ENCODE measurements at regions not wholly inside any gene's neighbourhood (a gene's known extent, or its start where the extent isn't known, plus 50 kb on each side); places are given as distances from the start of the nearest gene placed in this dataset.
"Not testable (repeated sequence)": the region's sequence is repeated elsewhere in the genome, so short reads cannot be mapped to it uniquely, and the experiment has no call there.

DNA sequence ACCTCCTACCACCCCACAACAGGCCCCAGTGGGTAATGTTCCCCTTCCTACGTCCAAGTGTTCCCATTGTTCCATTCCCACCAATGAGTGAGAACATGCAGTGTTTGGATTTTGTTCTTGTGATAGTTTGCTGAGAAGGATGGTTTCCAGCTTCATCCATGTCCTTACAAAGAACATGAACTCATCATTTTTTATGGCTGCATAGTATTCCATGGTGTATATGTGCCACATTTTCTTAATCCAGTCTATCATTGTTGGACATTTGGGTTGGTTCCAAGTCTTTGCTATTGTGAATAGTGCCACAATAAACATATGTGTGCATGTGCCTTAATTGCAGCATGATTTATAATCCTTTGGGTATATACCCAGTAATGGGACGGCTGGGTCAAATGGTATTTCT is 81.6 kb downstream of the P2RY10 start:
- H3K4me3 ChIP-seq, H3K4me2 ChIP-seq, H4K20me1 ChIP-seq, H3K9ac ChIP-seq, H3K27ac ChIP-seq, H3K36me3 ChIP-seq, H3K4me1 ChIP-seq: not testable (repeated sequence)
- H3K27me3 ChIP-seq, result peaks cover 16 to 66% (median 56%) of the 10 kb centered on the region in 11 experiments; a peak in 20 of 22 replicates
- H3K9me3 ChIP-seq (replicated peaks in 1 of 11), result peaks cover 0 to 12% (median 5%) of the 10 kb centered on the region in 11 experiments; a peak in 7 of 22 replicates

DNA sequence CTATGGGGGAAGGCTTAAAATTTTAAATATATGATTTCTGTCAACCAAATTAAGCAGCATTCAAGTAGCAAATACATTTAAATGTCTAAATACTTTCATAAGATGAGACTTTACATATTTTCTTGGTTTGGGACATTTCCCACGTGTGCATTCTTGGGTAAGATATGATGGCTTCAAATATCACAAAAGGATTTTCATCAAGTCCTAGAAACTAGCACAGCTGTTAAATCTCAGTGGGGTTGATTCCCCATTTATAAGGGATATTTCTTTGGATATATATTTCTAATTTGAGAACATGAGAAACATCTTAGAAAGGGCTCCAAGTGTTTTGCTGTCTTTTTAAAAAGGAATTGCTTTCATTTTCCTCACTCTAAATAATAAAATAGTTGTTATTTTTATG is 90.2 kb downstream of the P2RY10 start:
- no peak for TF ChIP-seq Cebpa-rat (IDR thresholded peaks at IDR 0.05)

DNA sequence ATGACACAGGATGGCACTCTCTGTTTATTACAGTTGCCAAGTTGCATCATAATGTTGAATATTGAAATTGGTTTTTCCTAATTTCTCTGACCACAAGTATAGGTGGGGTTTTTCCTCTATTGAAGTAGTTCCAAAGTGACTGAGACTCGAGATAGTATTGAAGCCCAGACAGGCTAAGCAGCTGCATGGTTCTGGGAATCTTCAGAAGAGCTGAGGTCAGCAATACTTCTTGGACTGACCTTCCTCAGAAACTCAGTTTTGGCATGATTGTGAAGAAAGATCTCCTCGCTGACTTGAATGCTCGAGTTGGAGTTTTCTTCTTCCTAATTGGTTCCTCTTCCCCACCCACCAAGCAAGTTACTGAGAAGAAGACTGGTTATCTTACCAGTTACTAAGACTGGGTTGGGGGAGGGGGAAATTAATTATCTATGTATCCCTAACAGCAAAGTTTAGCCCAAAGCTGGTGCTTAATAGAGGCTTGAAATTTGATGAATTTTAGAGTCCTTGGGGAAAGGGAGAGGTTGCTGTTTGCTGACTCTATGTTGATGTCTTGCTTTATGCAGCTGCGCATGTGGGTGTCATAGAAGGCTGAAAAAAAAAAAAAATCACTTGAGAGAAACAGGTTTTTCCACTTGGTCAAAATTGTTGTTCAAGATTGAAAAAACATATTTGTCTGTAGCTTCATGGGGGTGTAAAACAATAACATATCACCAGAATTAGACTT is 91.1 kb downstream of the P2RY10 start:
- Histone ChIP-seq H3K4me2 (peak overlapping the region in 2 of 11 experiments; percentile 1 to 26; a peak in 2 of 22 replicates), H3K27me3 (peaks cover 63 to 99% (median 94%) of the 10 kb centered on the region in 11 experiments), H4K20me1 (no peaks in the 10 kb centered on the region), H3K36me3 (no peaks in the 10 kb centered on the region), H3K27ac (no peak overlapping the region), H3K4me1 (no peaks in the 10 kb centered on the region; a peak in 1 of 20 replicates), H3K9me3 (replicated peaks in 1 of 11) (peaks cover 0 to 4% (median 0%) of the 10 kb centered on the region in 11 experiments; a peak in 4 of 22 replicates), H3K9ac (no peak overlapping the region), H3K4me3 (no peak overlapping the region)
- no peak for TF ChIP-seq Cebpa-rat (IDR thresholded peaks at IDR 0.05)

More for the DNA sequence above, 90.2 kb downstream of the P2RY10 start:
- Histone ChIP-seq H3K9ac (no peak overlapping the region), H4K20me1 (no peaks in the 10 kb centered on the region), H3K4me3 (no peak overlapping the region), H3K36me3 (no peaks in the 10 kb centered on the region), H3K4me1 (no peaks in the 10 kb centered on the region; a peak in 1 of 20 replicates), H3K27me3 (peaks cover 56 to 95% (median 90%) of the 10 kb centered on the region in 11 experiments), H3K4me2 (no peak overlapping the region), H3K27ac (no peak overlapping the region), H3K9me3 (replicated peaks in 1 of 11) (peaks cover 0 to 4% (median 0%) of the 10 kb centered on the region in 11 experiments; a peak in 2 of 22 replicates)

DNA sequence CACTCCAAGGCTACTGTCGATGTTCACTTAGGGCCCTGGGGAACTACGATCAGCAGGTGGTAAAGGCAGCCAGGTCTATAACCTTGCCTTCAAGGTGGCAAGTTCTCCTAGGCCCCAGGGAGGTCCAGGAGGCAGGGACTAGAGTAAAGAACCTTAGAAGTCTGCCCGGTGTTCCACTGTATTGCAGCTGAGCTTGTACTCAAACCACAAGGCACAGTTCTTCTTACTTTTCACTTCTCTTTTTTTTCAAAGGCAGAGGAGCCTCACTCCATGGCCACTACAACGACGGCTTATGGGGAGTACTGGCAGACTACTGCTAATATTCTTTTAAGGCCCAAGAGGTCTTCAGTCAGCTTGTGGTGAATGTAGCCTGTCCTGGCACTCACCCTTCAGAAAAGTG is 78.8 kb upstream of the GPR174 start:
- Histone ChIP-seq H3K36me3 (no peaks in the 10 kb centered on the region), H3K4me2 (0 out of 22 replicates have a peak overlapping the region, but pooled peaks of 1 of the 11 experiments have one; percentile 41), H4K20me1 (no peaks in the 10 kb centered on the region), H3K9ac (no peak overlapping the region), H3K27me3 (peaks cover 12 to 95% (median 69%) of the 10 kb centered on the region in 11 experiments; a peak in 20 of 22 replicates), H3K4me1 (no peaks in the 10 kb centered on the region; a peak in 2 of 20 replicates), H3K4me3 (no peak overlapping the region), H3K27ac (no peak overlapping the region), H3K9me3 (replicated peaks in 1 of 11) (peaks cover 16 to 29% (median 22%) of the 10 kb centered on the region in 11 experiments)
- no peak for TF ChIP-seq Cebpa-rat (IDR thresholded peaks at IDR 0.05)

DNA sequence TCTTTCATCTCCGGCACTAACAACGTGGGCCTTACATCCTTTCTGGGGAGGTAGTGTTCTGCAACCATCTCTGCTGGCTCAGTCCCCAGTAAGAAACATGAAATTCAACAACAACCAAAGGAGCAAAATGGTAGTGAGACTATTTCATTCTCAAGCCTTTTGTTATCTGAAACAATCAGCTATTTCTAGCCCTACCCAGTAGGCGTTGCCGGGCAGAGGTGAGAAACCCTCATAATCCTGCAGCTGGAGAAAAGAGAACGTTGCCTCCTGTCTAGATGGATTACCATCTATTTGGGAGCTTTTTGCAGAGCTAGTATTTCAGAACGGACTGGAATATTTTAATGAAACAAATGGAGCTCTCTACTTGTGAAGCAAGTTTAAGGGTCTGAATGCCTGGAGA is 66.4 kb upstream of the GPR174 start:
- peaks cover 3 to 15% (median 6%) of the 10 kb centered on the region in 11 experiments; a peak in 7 of 22 replicates for H3K9me3 ChIP-seq (replicated peaks in 1 of 11)

DNA sequence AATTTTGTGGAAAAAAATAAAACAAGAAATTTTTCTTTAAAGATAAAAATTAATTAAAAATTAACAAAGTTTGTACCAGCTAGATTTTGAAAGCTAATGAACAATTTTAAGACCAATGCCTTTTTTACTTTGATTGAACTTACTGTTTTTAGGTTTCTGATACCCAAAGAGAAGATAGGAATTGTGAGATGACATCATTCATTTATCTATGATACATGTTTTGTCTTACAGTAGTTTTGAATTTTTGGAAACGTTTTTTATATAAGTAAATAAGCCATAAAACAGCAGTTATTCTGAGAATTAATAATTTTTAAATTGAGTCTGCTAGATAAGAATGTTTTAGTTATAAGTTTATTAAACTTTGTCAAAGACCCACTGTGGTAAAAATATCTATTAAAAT is 65.0 kb upstream of the GPR174 start:
- Histone ChIP-seq H3K4me2 (no peak overlapping the region), H4K20me1 (no peaks in the 10 kb centered on the region), H3K9ac (no peak overlapping the region), H3K4me3 (no peak overlapping the region), H3K36me3 (no peaks in the 10 kb centered on the region), H3K4me1 (no peaks in the 10 kb centered on the region), H3K9me3 (replicated peaks in 1 of 11) (peaks cover 0 to 10% (median 6%) of the 10 kb centered on the region in 11 experiments; a peak in 6 of 22 replicates), H3K27ac (no peak overlapping the region), H3K27me3 (peaks cover 20 to 72% (median 52%) of the 10 kb centered on the region in 11 experiments; a peak in 21 of 22 replicates)
- no peak for TF ChIP-seq Cebpa-rat (IDR thresholded peaks at IDR 0.05)

More for the DNA sequence above, 66.4 kb upstream of the GPR174 start:
- no peak overlapping the region for H3K4me2 ChIP-seq
- no peak for TF ChIP-seq Cebpa-rat (IDR thresholded peaks at IDR 0.05)
- H3K9ac ChIP-seq, result no peak overlapping the region
- no peak overlapping the region for H3K4me3 ChIP-seq
- no peaks in the 10 kb centered on the region for H3K4me1 ChIP-seq
- H3K36me3 ChIP-seq, result no peaks in the 10 kb centered on the region
- H4K20me1 ChIP-seq, result no peaks in the 10 kb centered on the region
- peaks cover 31 to 75% (median 56%) of the 10 kb centered on the region in 11 experiments for H3K27me3 ChIP-seq
- H3K27ac ChIP-seq, result no peak overlapping the region

DNA sequence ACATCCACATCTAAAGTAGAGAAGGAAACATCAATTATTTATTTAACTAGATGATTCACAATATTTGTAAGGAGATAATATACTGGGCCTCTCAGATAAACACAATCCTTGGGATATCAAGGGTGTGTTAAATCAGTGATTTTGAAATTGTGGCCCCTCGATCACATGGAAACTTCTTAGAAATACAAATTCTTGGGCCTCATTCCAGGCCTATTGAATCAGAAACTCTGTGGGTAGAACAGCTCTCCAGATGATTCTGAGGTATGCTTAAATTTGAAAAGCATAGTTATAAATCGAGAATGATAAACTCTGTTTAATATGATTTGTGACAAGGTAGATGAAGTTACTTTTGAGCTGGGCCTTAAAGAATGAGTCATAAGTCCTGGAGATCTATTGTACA is 64.3 kb upstream of the GPR174 start:
- Histone ChIP-seq H4K20me1 (no peaks in the 10 kb centered on the region), H3K4me3 (no peak overlapping the region), H3K27ac (no peak overlapping the region), H3K27me3 (peaks cover 23 to 73% (median 52%) of the 10 kb centered on the region in 11 experiments), H3K4me1 (no peaks in the 10 kb centered on the region), H3K9me3 (replicated peaks in 1 of 11) (peaks cover 0 to 10% (median 6%) of the 10 kb centered on the region in 11 experiments; a peak in 6 of 22 replicates), H3K4me2 (no peak overlapping the region), H3K9ac (no peak overlapping the region), H3K36me3 (no peaks in the 10 kb centered on the region)
- no peak for TF ChIP-seq Cebpa-rat (IDR thresholded peaks at IDR 0.05)

DNA sequence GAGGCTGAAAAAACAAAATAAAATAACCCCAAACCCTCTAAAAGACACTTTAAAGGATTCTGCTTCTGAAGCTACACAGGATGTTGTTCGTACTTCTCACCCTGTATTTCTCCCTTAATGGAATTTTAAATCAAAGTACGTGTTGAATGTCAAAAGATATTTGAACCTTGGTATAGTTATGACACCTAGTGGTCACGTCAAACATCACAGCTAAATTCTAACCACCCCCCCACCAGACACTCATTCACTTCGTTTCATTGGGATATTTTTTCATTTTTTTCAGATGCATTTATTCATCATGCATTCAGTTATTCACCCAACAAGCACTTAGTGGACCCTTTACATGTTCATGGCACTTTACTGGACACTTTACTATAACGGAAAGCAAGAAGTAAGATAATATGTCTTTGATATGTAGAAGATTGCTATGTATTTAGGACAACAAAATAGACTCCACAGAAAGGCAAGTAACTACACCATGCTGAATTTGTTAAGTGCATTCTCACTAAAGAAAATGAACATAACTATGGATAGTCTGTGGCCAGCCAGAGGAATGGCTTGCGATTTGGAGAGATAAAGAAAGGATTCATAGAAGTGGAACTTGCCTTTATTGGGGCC is 62.5 kb upstream of the GPR174 start:
- no peak overlapping the region; a peak in 1 of 22 replicates for H3K4me2 ChIP-seq
- no peaks in the 10 kb centered on the region for H4K20me1 ChIP-seq
- no peaks in the 10 kb centered on the region for H3K4me1 ChIP-seq
- H3K36me3 ChIP-seq, result no peaks in the 10 kb centered on the region
- no peak overlapping the region for H3K27ac ChIP-seq
- H3K9me3 ChIP-seq (replicated peaks in 1 of 11), result no peaks in the 10 kb centered on the region
- no peak for TF ChIP-seq Cebpa-rat (IDR thresholded peaks at IDR 0.05)
- H3K9ac ChIP-seq, result no peak overlapping the region
- peaks cover 26 to 61% (median 40%) of the 10 kb centered on the region in 11 experiments for H3K27me3 ChIP-seq
- no peak overlapping the region for H3K4me3 ChIP-seq

DNA sequence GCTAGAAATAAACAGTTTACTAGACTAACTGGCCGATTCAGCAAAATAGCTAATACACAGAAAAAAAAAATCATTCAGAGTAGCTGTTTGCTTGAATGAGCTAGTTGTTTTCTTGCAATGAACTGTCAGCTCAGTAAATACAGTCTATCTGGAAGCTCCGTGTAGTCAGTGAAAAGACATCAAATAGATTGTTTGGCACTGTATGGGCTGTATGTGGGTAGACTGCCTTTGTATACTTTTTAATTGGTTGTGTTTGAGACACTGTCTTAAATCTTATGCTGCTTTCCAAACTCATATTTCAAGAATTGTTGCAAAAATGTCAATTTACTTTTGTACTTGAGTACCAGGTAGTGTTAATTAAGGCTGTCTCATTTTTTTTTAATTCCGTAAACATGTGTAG is 61.6 kb upstream of the GPR174 start:
- H3K9ac ChIP-seq, result no peak overlapping the region
- H4K20me1 ChIP-seq, result no peaks in the 10 kb centered on the region
- no peaks in the 10 kb centered on the region for H3K4me1 ChIP-seq
- H3K4me2 ChIP-seq, result no peak overlapping the region
- no peak overlapping the region for H3K4me3 ChIP-seq
- no peaks in the 10 kb centered on the region for H3K36me3 ChIP-seq
- no peak overlapping the region for H3K27ac ChIP-seq
- peaks cover 22 to 62% (median 31%) of the 10 kb centered on the region in 11 experiments for H3K27me3 ChIP-seq
- no peaks in the 10 kb centered on the region for H3K9me3 ChIP-seq (replicated peaks in 1 of 11)
- no peak for TF ChIP-seq Cebpa-rat (IDR thresholded peaks at IDR 0.05)
